C4-2B (cell line): ENCODE measurements at regions not wholly inside any gene's neighbourhood (a gene's known extent, or its start where the extent isn't known, plus 50 kb on each side); places are given as distances from the start of the nearest gene placed in this dataset.

Source experiments
- H3K27ac ChIP-seq: fragments of 450-650 bp; 2 replicates; pipeline ENCODE4 v1.5.1; 2017
- CTCF ChIP-seq: fragments of 450-650 bp; conservative IDR thresholded peaks from 2 replicates; pipeline ENCODE4 v1.5.1; 2017; ENCODE audit warnings: mild to moderate bottlenecking
- ZFX ChIP-seq: fragments of 450-650 bp; IDR thresholded peaks from 2 replicates; pipeline ENCODE4 v1.6.1; 2017

GRCh38 chr6:137726582-137726981, 140.5 kb upstream of the TNFAIP3 start:
- TF ChIP-seq CTCF (no peak), ZFX (no peak)
- no peak overlapping the region for H3K27ac ChIP-seq

GRCh38 chr6:137727216-137727765, 139.8 kb upstream of the TNFAIP3 start:
- no peak overlapping the region for H3K27ac ChIP-seq
- TF ChIP-seq CTCF (no peak), ZFX (no peak)

GRCh38 chr6:137728386-137729349, 138.4 kb upstream of the TNFAIP3 start:
- H3K27ac ChIP-seq, result no peak overlapping the region
- TF ChIP-seq CTCF, result no peak
- no peak for TF ChIP-seq ZFX

GRCh38 chr6:137729866-137730629, 137.0 kb upstream of the TNFAIP3 start:
- TF ChIP-seq ZFX (no peak), CTCF (no peak)

GRCh38 chr6:137731600-137731959, 135.5 kb upstream of the TNFAIP3 start:
- TF ChIP-seq CTCF (no peak), ZFX (no peak)
- H3K27ac ChIP-seq, result no peak overlapping the region

More at GRCh38 chr6:137729866-137730629, 137.0 kb upstream of the TNFAIP3 start:
- H3K27ac ChIP-seq, result no peak overlapping the region

- H3K27ac ChIP-seq, result no peak overlapping the region
- no peak for TF ChIP-seq ZFX
- no peak for TF ChIP-seq CTCF
These were observed 135.0 kb upstream of the TNFAIP3 start for GRCh38 chr6:137731960-137732616.
